Liver (tissue), 8 donors: ENCODE measurements at regions not wholly inside any gene's neighbourhood (a gene's known extent, or its start where the extent isn't known, plus 50 kb on each side); places are given as distances from the start of the nearest gene placed in this dataset.
A peak's percentile ranks its signal among the peaks of the same experiment; 100 is the strongest.
"Not testable (repeated sequence)": the region's sequence is repeated elsewhere in the genome, so short reads cannot be mapped to it uniquely, and the experiment has no call there.

Source experiments
- DNase-seq: peaks from one replicate; pipeline ENCODE4 v3.0.0-alpha.2; 2017; ENCODE audit warnings: low spot score
- H3K27ac ChIP-seq, 2 donors: one replicate each; pipeline ENCODE4 v1.7.0; 2013; ENCODE audit warnings: inconsistent platforms in 2 of 2, low read length in 2 of 2, control low read depth in 1 of 2, low read depth in 1 of 2, mild to moderate bottlenecking in 1 of 2
- H3K27me3 ChIP-seq, 4 donors: one replicate each; pipeline versions ENCODE4 v1.6.1 to v1.7.0; 2013; ENCODE audit warnings: low read length in 3 of 4, inconsistent platforms in 1 of 4, mild to moderate bottlenecking in 1 of 4, moderate library complexity in 1 of 4; ENCODE audit not compliant: control insufficient read depth in 4 of 4, insufficient read depth in 4 of 4
- H3K36me3 ChIP-seq, 4 donors: one replicate each; pipeline versions ENCODE4 v1.6.1 to v1.7.0; 2013; ENCODE audit warnings: low read length in 3 of 4, mild to moderate bottlenecking in 3 of 4, low read depth in 1 of 4, moderate library complexity in 1 of 4; ENCODE audit not compliant: control insufficient read depth in 4 of 4, insufficient read depth in 3 of 4
- H3K4me1 ChIP-seq, 4 donors: one replicate each; pipeline versions ENCODE4 v1.6.1 to v1.7.0; 2013; ENCODE audit warnings: low read length in 3 of 4, mild to moderate bottlenecking in 3 of 4, moderate library complexity in 1 of 4; ENCODE audit not compliant: control insufficient read depth in 4 of 4, insufficient read depth in 4 of 4
- H3K4me3 ChIP-seq, 3 donors: one replicate each; pipeline versions ENCODE4 v1.6.1 to v1.7.0; 2013; ENCODE audit warnings: low read length in 3 of 3, control low read depth in 1 of 3, low read depth in 1 of 3, mild to moderate bottlenecking in 1 of 3
- H3K9ac ChIP-seq, 2 donors: one replicate each; pipeline ENCODE4 v1.7.0; 2013; ENCODE audit warnings: low read length in 2 of 2, mild to moderate bottlenecking in 2 of 2, moderate library complexity in 2 of 2, control low read depth in 1 of 2, low read depth in 1 of 2
- H3K9me3 ChIP-seq, 4 donors: one replicate each; pipeline versions ENCODE4 v1.6.1 to v1.7.0; 2013; ENCODE audit warnings: low read length in 3 of 4; ENCODE audit not compliant: control insufficient read depth in 4 of 4
- ATF3 ChIP-seq: IDR thresholded peaks from 2 replicates; pipeline ENCODE4 v1.6.1; 2016; ENCODE audit warnings: antibody characterized with exemption
- CTCF ChIP-seq: fragments of 150-350 bp; IDR thresholded peaks from 2 replicates; pipeline ENCODE4 v1.5.1; 2017; ENCODE audit warnings: improper control_type of control experiment, low read depth, low read length; ENCODE audit not compliant: missing input control
- EGR1 ChIP-seq, 2 donors: IDR thresholded peaks; 2 replicates each; pipeline ENCODE4 v1.6.1; 2016 to 2018; ENCODE audit warnings: antibody characterized with exemption in 2 of 2, low read depth in 2 of 2
- FOXA1 ChIP-seq: IDR thresholded peaks from 2 replicates; pipeline ENCODE4 v1.6.1; 2016; ENCODE audit warnings: antibody characterized with exemption
- FOXA2 ChIP-seq: IDR thresholded peaks from 2 replicates; pipeline ENCODE4 v1.6.1; 2016; ENCODE audit warnings: antibody characterized with exemption
- GABPA ChIP-seq, 2 donors: IDR thresholded peaks in 1 of 2; conservative IDR thresholded peaks in 1 of 2; 2 replicates each; pipeline ENCODE4 v1.6.1; 2016; ENCODE audit warnings: antibody characterized with exemption in 2 of 2, mild to moderate bottlenecking in 1 of 2, moderate library complexity in 1 of 2
- HNF4A ChIP-seq, 2 donors: conservative IDR thresholded peaks; 2 replicates each; pipeline ENCODE4 v1.6.1; 2016; ENCODE audit warnings: antibody characterized with exemption in 2 of 2, mild to moderate bottlenecking in 2 of 2
- HNF4G ChIP-seq: IDR thresholded peaks from 2 replicates; pipeline ENCODE4 v1.6.1; 2016; ENCODE audit warnings: antibody characterized with exemption
- JUND ChIP-seq, 2 donors: IDR thresholded peaks; 2 replicates each; pipeline ENCODE4 v1.6.1; 2016; ENCODE audit warnings: antibody characterized with exemption in 2 of 2
- MAX ChIP-seq: IDR thresholded peaks from 2 replicates; pipeline ENCODE4 v1.6.1; 2016; ENCODE audit warnings: antibody characterized with exemption
- NR2F2 ChIP-seq: IDR thresholded peaks from 2 replicates; pipeline ENCODE4 v1.6.1; 2016; ENCODE audit warnings: antibody characterized with exemption
- RAD21 ChIP-seq, 2 donors: IDR thresholded peaks; 2 replicates each; pipeline ENCODE4 v1.6.1; 2016; ENCODE audit warnings: antibody characterized with exemption in 2 of 2, mild to moderate bottlenecking in 2 of 2
- REST ChIP-seq: IDR thresholded peaks from 2 replicates; pipeline ENCODE4 v1.6.1; 2016; ENCODE audit warnings: antibody characterized with exemption, mild to moderate bottlenecking
- RXRA ChIP-seq, 2 donors: IDR thresholded peaks; 2 replicates each; pipeline ENCODE4 v1.6.1; 2017 to 2018; ENCODE audit warnings: antibody characterized with exemption in 2 of 2, mild to moderate bottlenecking in 1 of 2
- SP1 ChIP-seq: IDR thresholded peaks from 2 replicates; pipeline ENCODE4 v1.6.1; 2018; ENCODE audit warnings: antibody characterized with exemption, mild to moderate bottlenecking
- TAF1 ChIP-seq: conservative IDR thresholded peaks from 2 replicates; pipeline ENCODE4 v1.6.1; 2016; ENCODE audit warnings: antibody characterized with exemption, mild to moderate bottlenecking
- YY1 ChIP-seq: IDR thresholded peaks from 2 replicates; pipeline ENCODE4 v1.6.1; 2016; ENCODE audit warnings: antibody characterized with exemption, mild to moderate bottlenecking
- ZBTB33 ChIP-seq: IDR thresholded peaks from 2 replicates; pipeline ENCODE4 v1.6.1; 2016; ENCODE audit warnings: antibody characterized with exemption
- WGBS: extraction: QIAGEN DNeasy Blood & Tissue Kit; methylation state at CpG from one replicate; pipeline ENCODE4 v1.1.7; 2013; 5-methylcytosine and 5-hydroxymethylcytosine counted together
- donor health status: healthy.
- donor health status: healthy.
- donor health status: healthy.
- donor health status: healthy.
- donor health status: healthy.

GRCh38 chr1:224014330-224014649 lies 99.6 kb upstream of the FBXO28 start:
- Histone ChIP-seq H3K9ac (no peak overlapping the region), H3K4me3 (no peak overlapping the region), H3K4me1 (no peaks in the 10 kb centered on the region), H3K36me3 (no peaks in the 10 kb centered on the region), H3K9me3 (peaks cover 7 to 31% (median 16%) of the 10 kb centered on the region in 4 donors), H3K27ac (no peak overlapping the region), H3K27me3 (no peaks in the 10 kb centered on the region)
- TF ChIP-seq TAF1: no peak
- no peak for TF ChIP-seq ZBTB33
- TF ChIP-seq MAX: no peak
- TF ChIP-seq RXRA (IDR thresholded peaks at IDR 0.05): no peak
- no peak for TF ChIP-seq GABPA (IDR thresholded peaks at IDR 0.05 in 1 of 2, conservative IDR thresholded peaks at IDR 0.05 in 1 of 2)
- TF ChIP-seq YY1: no peak
- no peak for TF ChIP-seq FOXA1
- TF ChIP-seq REST: no peak
- TF ChIP-seq ATF3: no peak
- no peak for TF ChIP-seq RAD21 (IDR thresholded peaks at IDR 0.05)
- TF ChIP-seq FOXA2: no peak
- no peak for TF ChIP-seq EGR1 (IDR thresholded peaks at IDR 0.05; ENCODE audit: low read depth in 2 of 2)
- no peak for TF ChIP-seq NR2F2
- TF ChIP-seq HNF4G: no peak
- TF ChIP-seq CTCF: no peak
- no peak for TF ChIP-seq JUND (IDR thresholded peaks at IDR 0.05)
- TF ChIP-seq SP1: no peak
- no peak for TF ChIP-seq HNF4A (conservative IDR thresholded peaks at IDR 0.05)
- 91% methylated on average over 7 of the region's 7 CpGs for WGBS
- no peak for DNase-seq

- H3K4me3 ChIP-seq, H3K27me3 ChIP-seq, H3K27ac ChIP-seq, H3K9ac ChIP-seq, DNase-seq, H3K36me3 ChIP-seq, H3K4me1 ChIP-seq: not testable (repeated sequence)
- peaks cover 7 to 31% (median 16%) of the 10 kb centered on the region in 4 donors for H3K9me3 ChIP-seq
- 85% methylated on average over 28 of the region's 28 CpGs for whole genome bisulfite sequencing
These were observed 100.1 kb upstream of the FBXO28 start for GRCh38 chr1:224013626-224014329.

GRCh38 chr1:224012807-224013434 lies 101.0 kb upstream of the FBXO28 start:
- 92% methylated on average over 19 of the region's 19 CpGs for WGBS
- not testable (repeated sequence) for H3K4me1 ChIP-seq, H3K27ac ChIP-seq, H3K27me3 ChIP-seq, DNase-seq, H3K36me3 ChIP-seq, H3K9ac ChIP-seq
- peaks cover 7 to 31% (median 16%) of the 10 kb centered on the region in 4 donors for H3K9me3 ChIP-seq
- H3K4me3 ChIP-seq: peak overlapping the region in 1 of 3 donors; percentile 11

- 89% methylated on average over 15 of the region's 15 CpGs for WGBS
- H3K27me3 ChIP-seq, H3K4me1 ChIP-seq, H3K36me3 ChIP-seq, H3K9ac ChIP-seq, DNase-seq, H3K27ac ChIP-seq: not testable (repeated sequence)
- peak overlapping the region in 1 of 3 donors; percentile 11 for H3K4me3 ChIP-seq
- H3K9me3 ChIP-seq: peaks cover 7 to 31% (median 16%) of the 10 kb centered on the region in 4 donors
These were observed 101.7 kb upstream of the FBXO28 start for GRCh38 chr1:224012162-224012561.
